ENCODE measurements at regions not wholly inside any gene's neighbourhood (a gene's known extent, or its start where the extent isn't known, plus 50 kb on each side); places are given as distances from the start of the nearest gene placed in this dataset.

- no peaks in the 10 kb centered on the region for H3K36me3 ChIP-seq (ENCODE audit: control insufficient read depth, insufficient read depth, low read length)
- no peaks in the 10 kb centered on the region for H3K27me3 Mint-ChIP-seq (ENCODE audit: insufficient read depth, unreplicated experiment)
- no peak overlapping the region for H3K4me3 Mint-ChIP-seq (ENCODE audit: unreplicated experiment)
- H3K36me3 Mint-ChIP-seq (ENCODE audit: insufficient read depth, unreplicated experiment), result no peaks in the 10 kb centered on the region
- no peaks in the 10 kb centered on the region for H3K4me1 ChIP-seq
- H3K4me3 ChIP-seq (ENCODE audit: low read depth, low read length), result no peak overlapping the region
- no peak overlapping the region for H3K27ac Mint-ChIP-seq (ENCODE audit: unreplicated experiment)
- ChIA-PET CTCF (no interaction called here), POLR2A (no interaction called here)
- no TSS peak for BruUV-seq (replicated peaks)
- H3K4me1 Mint-ChIP-seq (ENCODE audit: low read depth, unreplicated experiment), result no peaks in the 10 kb centered on the region
- intact Hi-C loops (cut with micrococcal nuclease; ENCODE audit: unreplicated experiment), result no loop called here
- H3K9me3 ChIP-seq, result no peaks in the 10 kb centered on the region; the same call in 1 of the 2 replicates
- peaks cover 10% of the 10 kb centered on the region for H3K9me3 Mint-ChIP-seq (ENCODE audit: unreplicated experiment)
- no peak for DNase-seq
- TF ChIP-seq CTCF (IDR thresholded peaks at IDR 0.05; ENCODE audit: insufficient read depth in 1 of 2, low read depth in 1 of 2, low read length in 1 of 2, severe bottlenecking in 1 of 2, unreplicated experiment in 1 of 2), result no peak
- no peaks in the 10 kb centered on the region for H3K27me3 ChIP-seq (replicated peaks; ENCODE audit: control insufficient read depth, insufficient read depth, low read length)
Measured at GRCh38 chr11:39681428-39681827, 1778.0 kb downstream of the LRRC4C start.

- H3K27me3 Mint-ChIP-seq (ENCODE audit: insufficient read depth, unreplicated experiment), result no peaks in the 10 kb centered on the region
- no peak for TF ChIP-seq CTCF (IDR thresholded peaks at IDR 0.05; ENCODE audit: insufficient read depth in 1 of 2, low read depth in 1 of 2, low read length in 1 of 2, severe bottlenecking in 1 of 2, unreplicated experiment in 1 of 2)
- H3K27ac Mint-ChIP-seq (ENCODE audit: unreplicated experiment), result no peak overlapping the region
- H3K4me1 Mint-ChIP-seq (ENCODE audit: low read depth, unreplicated experiment), result no peaks in the 10 kb centered on the region
- H3K36me3 Mint-ChIP-seq (ENCODE audit: insufficient read depth, unreplicated experiment), result no peaks in the 10 kb centered on the region
- H3K27me3 ChIP-seq (replicated peaks; ENCODE audit: control insufficient read depth, insufficient read depth, low read length), result no peaks in the 10 kb centered on the region
- POLR2A ChIA-PET, result no interaction called here
- H3K4me3 ChIP-seq (ENCODE audit: low read depth, low read length), result no peak overlapping the region
- BruUV-seq (replicated peaks), result no TSS peak
- no peak for DNase-seq
- H3K9me3 Mint-ChIP-seq (ENCODE audit: unreplicated experiment), result peaks cover 10% of the 10 kb centered on the region
- intact Hi-C loops (cut with micrococcal nuclease; ENCODE audit: unreplicated experiment), result no loop called here
- no peaks in the 10 kb centered on the region for H3K36me3 ChIP-seq (ENCODE audit: control insufficient read depth, insufficient read depth, low read length)
- no peak overlapping the region for H3K4me3 Mint-ChIP-seq (ENCODE audit: unreplicated experiment)
- no peaks in the 10 kb centered on the region; the same call in 1 of the 2 replicates for H3K9me3 ChIP-seq
- no peaks in the 10 kb centered on the region for H3K4me1 ChIP-seq
- CTCF ChIA-PET, result no interaction called here
Measured at GRCh38 chr11:39678996-39679395, 1780.5 kb downstream of the LRRC4C start.

GRCh38 chr11:39675171-39675570 is 1784.3 kb downstream of the LRRC4C start:
- Mint-ChIP-seq H3K36me3 (ENCODE audit: insufficient read depth, unreplicated experiment) (no peaks in the 10 kb centered on the region), H3K4me1 (ENCODE audit: low read depth, unreplicated experiment) (no peaks in the 10 kb centered on the region), H3K4me3 (ENCODE audit: unreplicated experiment) (no peak overlapping the region), H3K27ac (ENCODE audit: unreplicated experiment) (no peak overlapping the region), H3K9me3 (ENCODE audit: unreplicated experiment) (peaks cover 5% of the 10 kb centered on the region), H3K27me3 (ENCODE audit: insufficient read depth, unreplicated experiment) (peaks cover 2% of the 10 kb centered on the region)
- ChIA-PET CTCF (no interaction called here), POLR2A (no interaction called here)
- Histone ChIP-seq H3K9me3 (no peaks in the 10 kb centered on the region; the same call in 1 of the 2 replicates), H3K36me3 (ENCODE audit: control insufficient read depth, insufficient read depth, low read length) (no peaks in the 10 kb centered on the region), H3K4me1 (no peaks in the 10 kb centered on the region), H3K27me3 (replicated peaks; ENCODE audit: control insufficient read depth, insufficient read depth, low read length) (no peaks in the 10 kb centered on the region), H3K4me3 (ENCODE audit: low read depth, low read length) (no peak overlapping the region)
- DNase-seq, result no peak
- BruUV-seq (replicated peaks), result no TSS peak
- TF ChIP-seq CTCF (IDR thresholded peaks at IDR 0.05; ENCODE audit: insufficient read depth in 1 of 2, low read depth in 1 of 2, low read length in 1 of 2, severe bottlenecking in 1 of 2, unreplicated experiment in 1 of 2), result no peak
- intact Hi-C loops (cut with micrococcal nuclease; ENCODE audit: unreplicated experiment), result no loop called here
